ENCODE measurements at regions not wholly inside any gene's neighbourhood (a gene's known extent, or its start where the extent isn't known, plus 50 kb on each side); places are given as distances from the start of the nearest gene placed in this dataset.

DNA sequence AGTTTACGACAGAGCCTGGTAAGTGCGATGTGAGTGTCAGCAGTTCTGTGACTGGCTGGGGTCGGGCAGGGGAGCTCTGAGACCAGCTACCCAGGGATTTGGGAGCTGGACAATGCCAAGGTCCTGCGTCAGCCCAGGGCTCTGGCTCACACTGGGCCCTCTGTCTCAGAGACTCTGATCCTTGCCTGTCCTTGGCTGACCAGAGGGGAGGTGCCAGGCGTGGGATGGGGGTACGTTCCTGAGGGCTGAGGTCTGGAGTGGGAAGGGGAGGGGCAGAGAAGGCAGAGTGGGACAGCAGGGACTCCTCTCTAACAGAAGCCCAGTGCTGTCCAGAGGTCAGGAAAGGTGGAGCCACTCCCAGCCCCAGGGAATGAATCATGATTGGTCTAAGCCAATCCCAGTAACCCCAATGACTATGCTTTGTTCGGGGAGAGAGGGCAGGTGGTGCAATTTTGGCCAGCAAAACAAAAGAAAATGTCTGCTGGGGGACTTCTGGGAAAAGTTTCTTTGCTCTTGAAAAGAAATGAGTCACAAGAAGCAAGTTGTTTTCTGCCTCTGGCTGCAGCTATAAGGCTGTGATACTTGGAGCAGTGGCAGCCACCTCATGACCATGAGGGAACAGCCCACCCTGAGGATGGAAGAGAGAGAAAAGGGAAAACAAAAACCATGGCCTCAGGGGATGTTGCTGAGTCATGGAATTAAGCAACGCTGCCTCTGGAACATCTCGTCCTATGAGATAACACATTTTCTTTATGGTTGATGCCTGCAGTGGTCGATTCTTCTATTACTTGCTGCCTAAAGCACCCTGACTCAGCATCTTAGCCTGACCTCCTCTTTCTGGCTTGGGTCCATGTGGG is 108.3 kb downstream of the CHST1 start:
- Histone ChIP-seq H3K36me3 (no peaks in the 10 kb centered on the region), H3K4me3 (no peak overlapping the region), H3K27ac (no peak overlapping the region), H3K9me3 (no peaks in the 10 kb centered on the region), H3K4me1 (no peaks in the 10 kb centered on the region), H3K27me3 (no peaks in the 10 kb centered on the region)
- TF ChIP-seq, protein P1, sequence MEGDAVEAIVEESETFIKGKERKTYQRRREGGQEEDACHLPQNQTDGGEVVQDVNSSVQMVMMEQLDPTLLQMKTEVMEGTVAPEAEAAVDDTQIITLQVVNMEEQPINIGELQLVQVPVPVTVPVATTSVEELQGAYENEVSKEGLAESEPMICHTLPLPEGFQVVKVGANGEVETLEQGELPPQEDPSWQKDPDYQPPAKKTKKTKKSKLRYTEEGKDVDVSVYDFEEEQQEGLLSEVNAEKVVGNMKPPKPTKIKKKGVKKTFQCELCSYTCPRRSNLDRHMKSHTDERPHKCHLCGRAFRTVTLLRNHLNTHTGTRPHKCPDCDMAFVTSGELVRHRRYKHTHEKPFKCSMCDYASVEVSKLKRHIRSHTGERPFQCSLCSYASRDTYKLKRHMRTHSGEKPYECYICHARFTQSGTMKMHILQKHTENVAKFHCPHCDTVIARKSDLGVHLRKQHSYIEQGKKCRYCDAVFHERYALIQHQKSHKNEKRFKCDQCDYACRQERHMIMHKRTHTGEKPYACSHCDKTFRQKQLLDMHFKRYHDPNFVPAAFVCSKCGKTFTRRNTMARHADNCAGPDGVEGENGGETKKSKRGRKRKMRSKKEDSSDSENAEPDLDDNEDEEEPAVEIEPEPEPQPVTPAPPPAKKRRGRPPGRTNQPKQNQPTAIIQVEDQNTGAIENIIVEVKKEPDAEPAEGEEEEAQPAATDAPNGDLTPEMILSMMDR (IDR thresholded peaks at IDR 0.05): no peak
- no peak for TF ChIP-seq POLR2A (IDR thresholded peaks at IDR 0.05)
- DNase-seq: no peak
- intact Hi-C loops (cut with DNase I; ENCODE audit: low total_unique reads): no loop called here

DNA sequence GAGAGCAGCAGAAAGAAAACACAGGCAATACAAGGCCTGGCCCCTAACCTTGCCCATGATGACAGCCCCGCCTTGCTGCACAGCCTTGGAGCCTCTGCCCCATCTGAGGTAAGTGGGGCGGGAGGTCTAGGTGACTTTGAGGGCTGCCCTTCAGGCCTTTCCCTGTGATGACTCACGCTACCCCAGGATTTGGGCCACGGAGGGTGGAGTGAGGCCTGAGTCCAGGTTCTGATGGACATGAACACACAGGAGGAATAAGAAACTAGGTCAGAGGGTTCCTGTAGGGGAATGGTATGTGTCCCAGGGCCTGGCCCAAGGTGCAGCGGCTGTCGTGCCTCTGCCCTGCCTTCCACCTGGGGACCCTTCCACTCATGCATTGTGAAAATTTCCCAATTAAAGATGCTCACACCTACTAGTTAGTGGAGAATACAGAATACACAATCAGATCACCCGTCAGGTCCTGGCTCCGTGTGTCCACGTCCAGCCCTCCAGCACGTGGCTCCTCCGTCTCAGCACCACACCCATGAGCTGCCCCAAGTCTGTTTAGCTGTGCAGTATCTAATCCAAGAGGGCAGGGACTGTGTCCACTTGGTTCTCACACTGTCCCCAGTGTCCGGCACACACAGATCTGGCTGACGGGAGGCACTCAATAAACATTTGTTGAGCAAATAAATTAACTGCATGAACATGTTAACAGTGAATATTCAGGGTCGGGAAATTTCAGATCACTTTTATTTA is 111.0 kb downstream of the CHST1 start:
- no peaks in the 10 kb centered on the region for H3K27me3 ChIP-seq
- no peaks in the 10 kb centered on the region for H3K4me1 ChIP-seq
- H3K27ac ChIP-seq: no peak overlapping the region
- peak in 1 of 2 donors; percentile 17 for DNase-seq
- H3K36me3 ChIP-seq: no peaks in the 10 kb centered on the region
- H3K9me3 ChIP-seq: no peaks in the 10 kb centered on the region
- H3K4me3 ChIP-seq: no peak overlapping the region
- TF ChIP-seq POLR2A (IDR thresholded peaks at IDR 0.05): no peak
- TF ChIP-seq, protein P1 (IDR thresholded peaks at IDR 0.05): no peak
- intact Hi-C loops (cut with DNase I; ENCODE audit: low total_unique reads): no loop called here

DNA sequence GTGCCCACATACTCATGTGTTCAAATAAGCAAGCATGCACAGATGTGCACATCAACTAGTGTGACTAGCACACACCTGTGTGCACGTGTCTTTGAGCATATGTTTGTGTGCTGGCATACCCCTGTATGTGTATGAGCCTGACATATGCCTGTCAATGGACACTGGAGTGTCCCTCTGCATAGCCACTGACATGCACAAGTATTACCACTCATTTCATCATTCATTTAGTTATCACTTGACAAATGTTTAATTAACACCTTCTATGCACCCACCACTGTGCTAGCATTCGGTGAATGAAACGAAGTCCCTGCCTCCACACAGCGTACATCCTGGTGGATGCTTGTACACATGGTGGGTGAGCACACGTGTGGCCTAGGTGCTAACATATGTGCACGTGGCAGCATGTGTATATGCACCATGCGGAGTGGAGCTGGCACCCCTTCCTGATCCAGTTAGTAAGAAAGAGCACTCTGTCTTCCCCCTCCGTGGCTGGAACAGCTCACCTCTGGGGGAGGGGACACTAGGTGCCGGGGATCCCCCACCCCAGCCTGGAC is 112.0 kb downstream of the CHST1 start:
- Histone ChIP-seq H3K27me3 (no peaks in the 10 kb centered on the region), H3K4me3 (no peak overlapping the region), H3K9me3 (no peaks in the 10 kb centered on the region), H3K27ac (no peak overlapping the region), H3K36me3 (no peaks in the 10 kb centered on the region), H3K4me1 (no peaks in the 10 kb centered on the region)
- intact Hi-C loops (cut with DNase I; ENCODE audit: low total_unique reads): no loop called here
- TF ChIP-seq, protein P1 (IDR thresholded peaks at IDR 0.05): no peak
- DNase-seq: no peak

DNA sequence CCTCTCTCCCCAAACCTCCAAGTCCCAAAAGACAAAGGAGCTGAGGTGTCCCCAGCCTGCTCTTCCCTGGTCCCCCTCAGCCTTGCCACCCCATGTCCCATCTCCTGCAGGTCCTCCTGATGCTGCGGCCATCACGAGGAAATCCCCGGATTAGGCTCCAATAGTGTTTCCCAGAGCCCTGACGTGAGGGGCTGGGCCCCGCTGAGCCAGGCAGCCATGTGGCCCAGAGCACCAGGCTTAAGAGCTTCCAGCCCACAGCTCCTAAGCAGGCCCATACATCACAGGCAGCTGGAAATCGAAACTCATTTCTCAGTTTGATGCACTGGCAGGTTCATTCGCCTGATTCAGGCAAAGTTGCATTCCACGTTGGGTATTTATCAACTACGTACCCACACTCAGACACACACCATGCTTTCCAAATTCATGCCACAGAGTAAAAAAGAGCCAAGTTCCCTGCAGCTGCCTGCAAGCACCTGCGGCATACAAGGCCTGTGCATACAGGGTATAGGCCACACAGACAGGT is 114.2 kb downstream of the CHST1 start:
- Histone ChIP-seq H3K27ac (no peak overlapping the region), H3K4me1 (no peaks in the 10 kb centered on the region), H3K4me3 (no peak overlapping the region), H3K27me3 (no peaks in the 10 kb centered on the region), H3K9me3 (no peaks in the 10 kb centered on the region), H3K36me3 (no peaks in the 10 kb centered on the region)
- no peak for TF ChIP-seq POLR2A (IDR thresholded peaks at IDR 0.05)
- TF ChIP-seq, protein P1 (IDR thresholded peaks at IDR 0.05): no peak
- intact Hi-C loops (cut with DNase I; ENCODE audit: low total_unique reads): no loop called here
- DNase-seq: no peak

DNA sequence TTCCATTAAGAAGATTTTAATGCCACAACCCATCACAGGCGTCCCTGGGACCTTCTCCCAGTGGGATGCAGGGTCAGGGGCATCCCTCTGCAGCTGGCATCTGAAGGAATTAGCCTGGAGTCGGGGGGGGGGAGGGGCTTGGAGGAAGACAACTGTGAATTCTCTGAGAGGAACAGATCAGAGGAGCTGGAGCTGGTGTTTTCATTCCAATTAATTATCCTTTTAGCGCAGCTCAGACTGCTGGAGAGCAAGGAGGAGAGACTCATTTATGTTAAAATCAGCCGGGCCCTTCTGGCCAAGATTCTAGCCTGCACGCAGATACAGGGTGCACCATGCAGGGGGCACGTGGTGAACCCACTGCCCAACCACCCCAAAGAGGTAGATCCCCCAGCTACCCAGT is 116.2 kb downstream of the CHST1 start:
- no peak overlapping the region for H3K4me3 ChIP-seq
- no peaks in the 10 kb centered on the region for H3K4me1 ChIP-seq
- no peak for TF ChIP-seq POLR2A (IDR thresholded peaks at IDR 0.05)
- TF ChIP-seq, protein P1 (IDR thresholded peaks at IDR 0.05): no peak
- no peaks in the 10 kb centered on the region for H3K9me3 ChIP-seq
- H3K27me3 ChIP-seq: no peaks in the 10 kb centered on the region
- no peak overlapping the region for H3K27ac ChIP-seq
- H3K36me3 ChIP-seq: no peaks in the 10 kb centered on the region
- intact Hi-C loops (cut with DNase I; ENCODE audit: low total_unique reads): no loop called here
- DNase-seq: no peak

Data from uterus (tissue), 3 donors.